Transverse colon (tissue), 4 donors: ENCODE measurements at regions not wholly inside any gene's neighbourhood (a gene's known extent, or its start where the extent isn't known, plus 50 kb on each side); places are given as distances from the start of the nearest gene placed in this dataset.

ENCODE experiments used
- DNase-seq: peaks from one replicate; pipeline ENCODE4 v3.0.0-alpha.2; 2019
- H3K27ac ChIP-seq, 4 donors: fragments of 200-600 bp; sonication (generic); 2 replicates each; pipeline ENCODE4 v1.5.1; 2016 to 2018; ENCODE audit warnings: inconsistent platforms in 4 of 4
- H3K27me3 ChIP-seq: fragments of 200-600 bp; sonication (generic); 2 replicates; pipeline ENCODE4 v1.5.1; 2017; ENCODE audit warnings: inconsistent platforms
- H3K36me3 ChIP-seq, 4 donors: fragments of 200-600 bp; sonication (generic); 2 replicates each; pipeline ENCODE4 v1.5.1; 2017 to 2019; ENCODE audit warnings: inconsistent platforms in 4 of 4
- H3K4me1 ChIP-seq, 4 donors: fragments of 200-600 bp; sonication (generic); 2 replicates each; pipeline ENCODE4 v1.5.1; 2017 to 2020; ENCODE audit warnings: inconsistent platforms in 4 of 4
- H3K4me3 ChIP-seq, 4 donors: fragments of 200-600 bp; sonication (generic); 1 replicate in 1 of 4; 2 replicates in 3 of 4; pipeline versions ENCODE4 v1.5.1 to v1.6.1; 2017 to 2019; ENCODE audit warnings: inconsistent platforms in 4 of 4
- H3K9me3 ChIP-seq, 2 donors: fragments of 200-600 bp; sonication (generic); 2 replicates each; pipeline ENCODE4 v1.5.1; 2017 to 2019; ENCODE audit warnings: inconsistent platforms in 2 of 2
- CTCF ChIP-seq, 5 experiments: fragments of 200-600 bp in 3 of 5; fragments of 450-650 bp in 2 of 5; sonication (generic) in 3 of 5; IDR thresholded peaks; 1 replicate in 2 of 5; 2 replicates in 3 of 5; pipeline ENCODE4 v1.5.1; 2016 to 2017; ENCODE audit warnings: antibody characterized with exemption in 5 of 5, inconsistent platforms in 3 of 5, mild to moderate bottlenecking in 2 of 5, moderate library complexity in 1 of 5
- EP300 ChIP-seq: sonication (generic); formaldehyde crosslinking; IDR thresholded peaks from one replicate; pipeline ENCODE4 v1.6.1; 2017; ENCODE audit warnings: antibody characterized with exemption, low read depth
- POLR2A ChIP-seq: fragments of 450-650 bp; IDR thresholded peaks from one replicate; pipeline ENCODE4 v1.6.1; 2016; ENCODE audit warnings: antibody characterized with exemption, mild to moderate bottlenecking, moderate library complexity
- POLR2AphosphoS5 ChIP-seq, 3 donors: sonication (generic); formaldehyde crosslinking; IDR thresholded peaks; one replicate each; pipeline ENCODE4 v1.6.1; 2016; ENCODE audit warnings: antibody characterized with exemption in 3 of 3
- WGBS, 2 donors: methylation state at CpG; one replicate each; pipeline ENCODE4 v1.1.5; 2018; ENCODE audit warnings: low coverage in 1 of 2; 5-methylcytosine and 5-hydroxymethylcytosine counted together
- in situ Hi-C, 4 donors: fragments of 200-750 bp; cut with MboI; loops; one replicate each; pipeline versions ENCODE4 v1.15.0 to v1.15.1; 2017; ENCODE audit warnings: low sequenced_read_pairs in 3 of 4, low pct_ligation_motif_present in 1 of 4, low pct_unique_long_range_greater_than_20kb in 1 of 4
- intact Hi-C: fragments of 100-400 bp; cut with DNase I; formaldehyde crosslinking; loops from one replicate; pipeline ENCODE4 v1.15.1; 2023; ENCODE audit warnings: low total_unique reads

GRCh38 chr10:100621360-100622205 is 85.8 kb downstream of the HIF1AN start:
- Histone ChIP-seq H3K27me3 (peaks cover 98% of the 10 kb centered on the region), H3K36me3 (no peaks in the 10 kb centered on the region), H3K4me1 (no peaks in the 10 kb centered on the region), H3K27ac (no peak overlapping the region), H3K4me3 (no peak overlapping the region), H3K9me3 (no peaks in the 10 kb centered on the region)
- TF ChIP-seq EP300 (no peak), POLR2AphosphoS5 (IDR thresholded peaks at IDR 0.05) (no peak), CTCF (IDR thresholded peaks at IDR 0.05) (no peak), POLR2A (no peak)
- in situ Hi-C loops (no loop called here), intact Hi-C loops (no loop called here)
- 5 to 23% methylated on average over 7 to 34 of the region's 44 CpGs for WGBS, 2 donors
- DNase-seq: no peak

GRCh38 chr10:100622946-100623345 is 87.2 kb downstream of the HIF1AN start:
- WGBS, 2 donors: 76 to 86% methylated on average over 5 to 7 of the region's 7 CpGs
- H3K27ac ChIP-seq: no peak overlapping the region
- no peaks in the 10 kb centered on the region for H3K4me1 ChIP-seq
- TF ChIP-seq CTCF (IDR thresholded peaks at IDR 0.05) (no peak), POLR2A (no peak), POLR2AphosphoS5 (IDR thresholded peaks at IDR 0.05) (no peak), EP300 (no peak)
- no peak overlapping the region for H3K4me3 ChIP-seq
- H3K27me3 ChIP-seq: peaks cover 99% of the 10 kb centered on the region
- no peak for DNase-seq
- H3K36me3 ChIP-seq: no peaks in the 10 kb centered on the region
- in situ Hi-C loops (no loop called here), intact Hi-C loops (no loop called here)
- H3K9me3 ChIP-seq: no peaks in the 10 kb centered on the region

GRCh38 chr10:100623521-100624230 is 87.9 kb downstream of the HIF1AN start:
- no peak for TF ChIP-seq POLR2AphosphoS5 (IDR thresholded peaks at IDR 0.05)
- TF ChIP-seq EP300: no peak
- no peak for TF ChIP-seq POLR2A
- no peak for TF ChIP-seq CTCF (IDR thresholded peaks at IDR 0.05)
- DNase-seq: no peak
- no peak overlapping the region for H3K27ac ChIP-seq
- H3K36me3 ChIP-seq: no peaks in the 10 kb centered on the region
- intact Hi-C loops (no loop called here), in situ Hi-C loops (no loop called here)
- H3K4me1 ChIP-seq: no peaks in the 10 kb centered on the region
- 45 to 83% methylated on average over 2 to 12 of the region's 12 CpGs for WGBS, 2 donors
- peaks cover 99% of the 10 kb centered on the region for H3K27me3 ChIP-seq
- H3K9me3 ChIP-seq: no peaks in the 10 kb centered on the region
- H3K4me3 ChIP-seq: no peak overlapping the region

GRCh38 chr10:100624298-100624697 is 88.6 kb downstream of the HIF1AN start:
- no peak overlapping the region for H3K4me3 ChIP-seq
- no peaks in the 10 kb centered on the region for H3K36me3 ChIP-seq
- no peak overlapping the region for H3K27ac ChIP-seq
- in situ Hi-C loops: no loop called here
- WGBS, 2 donors: 0 to 57% methylated on average over 1 to 8 of the region's 8 CpGs
- DNase-seq: no peak
- H3K27me3 ChIP-seq: peaks cover 97% of the 10 kb centered on the region
- H3K4me1 ChIP-seq: no peaks in the 10 kb centered on the region
- no peaks in the 10 kb centered on the region for H3K9me3 ChIP-seq
- TF ChIP-seq POLR2AphosphoS5 (IDR thresholded peaks at IDR 0.05) (no peak), EP300 (no peak), CTCF (IDR thresholded peaks at IDR 0.05) (no peak), POLR2A (no peak)
- intact Hi-C loops: no loop called here
